Suprapubic skin (tissue), 4 donors: ENCODE measurements at regions not wholly inside any gene's neighbourhood (a gene's known extent, or its start where the extent isn't known, plus 50 kb on each side); places are given as distances from the start of the nearest gene placed in this dataset.

Experiments
- EP300 ChIP-seq: sonication (generic); formaldehyde crosslinking; IDR thresholded peaks from one replicate; pipeline ENCODE4 v1.6.1; 2017; ENCODE audit warnings: antibody characterized with exemption
- POLR2A ChIP-seq, 2 donors: fragments of 450-650 bp; IDR thresholded peaks; one replicate each; pipeline ENCODE4 v1.6.1; 2017; ENCODE audit warnings: antibody characterized with exemption in 2 of 2, mild to moderate bottlenecking in 2 of 2, moderate library complexity in 2 of 2
- POLR2AphosphoS5 ChIP-seq, 3 donors: sonication (generic); formaldehyde crosslinking; IDR thresholded peaks; one replicate each; pipeline ENCODE4 v1.6.1; 2017; ENCODE audit warnings: antibody characterized with exemption in 3 of 3
- TF ChIP-seq, protein P1 (sequence below), 2 donors: fragments of 200-600 bp in 1 of 2; fragments of 450-650 bp in 1 of 2; sonication (generic) in 1 of 2; IDR thresholded peaks; one replicate each; pipeline ENCODE4 v1.5.1; 2016 to 2019; ENCODE audit warnings: antibody characterized with exemption in 2 of 2, mild to moderate bottlenecking in 1 of 2, moderate library complexity in 1 of 2

DNA sequence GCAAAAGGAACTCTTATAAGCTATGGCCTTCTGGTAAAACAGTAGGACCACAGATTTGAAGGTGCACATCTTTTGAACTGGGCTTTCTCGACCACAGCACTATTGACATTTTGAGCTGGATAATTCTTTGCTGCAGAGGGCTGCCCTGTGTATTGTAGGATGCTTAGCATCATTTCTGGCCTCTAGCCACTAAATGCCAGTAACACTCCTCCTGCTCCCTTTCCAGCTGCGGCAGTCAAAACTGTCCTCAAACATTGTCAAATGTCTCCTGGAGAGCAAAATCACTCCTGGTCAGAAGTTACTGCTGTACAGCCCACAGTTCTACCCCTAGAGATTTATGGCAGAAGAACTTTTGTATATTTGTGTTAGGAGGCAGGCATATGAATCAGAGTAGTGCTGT lies 836.7 kb downstream of the PLA2G4A start:
- TF ChIP-seq, protein P1, sequence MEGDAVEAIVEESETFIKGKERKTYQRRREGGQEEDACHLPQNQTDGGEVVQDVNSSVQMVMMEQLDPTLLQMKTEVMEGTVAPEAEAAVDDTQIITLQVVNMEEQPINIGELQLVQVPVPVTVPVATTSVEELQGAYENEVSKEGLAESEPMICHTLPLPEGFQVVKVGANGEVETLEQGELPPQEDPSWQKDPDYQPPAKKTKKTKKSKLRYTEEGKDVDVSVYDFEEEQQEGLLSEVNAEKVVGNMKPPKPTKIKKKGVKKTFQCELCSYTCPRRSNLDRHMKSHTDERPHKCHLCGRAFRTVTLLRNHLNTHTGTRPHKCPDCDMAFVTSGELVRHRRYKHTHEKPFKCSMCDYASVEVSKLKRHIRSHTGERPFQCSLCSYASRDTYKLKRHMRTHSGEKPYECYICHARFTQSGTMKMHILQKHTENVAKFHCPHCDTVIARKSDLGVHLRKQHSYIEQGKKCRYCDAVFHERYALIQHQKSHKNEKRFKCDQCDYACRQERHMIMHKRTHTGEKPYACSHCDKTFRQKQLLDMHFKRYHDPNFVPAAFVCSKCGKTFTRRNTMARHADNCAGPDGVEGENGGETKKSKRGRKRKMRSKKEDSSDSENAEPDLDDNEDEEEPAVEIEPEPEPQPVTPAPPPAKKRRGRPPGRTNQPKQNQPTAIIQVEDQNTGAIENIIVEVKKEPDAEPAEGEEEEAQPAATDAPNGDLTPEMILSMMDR (IDR thresholded peaks at IDR 0.05) = no peak
- TF ChIP-seq POLR2A (IDR thresholded peaks at IDR 0.05) (no peak), POLR2AphosphoS5 (IDR thresholded peaks at IDR 0.05) (no peak), EP300 (no peak)
